ENCODE measurements at regions not wholly inside any gene's neighbourhood (a gene's known extent, or its start where the extent isn't known, plus 50 kb on each side); places are given as distances from the start of the nearest gene placed in this dataset.
A peak's percentile ranks its signal among the peaks of the same experiment; 100 is the strongest.
"Not testable (repeated sequence)": the region's sequence is repeated elsewhere in the genome, so short reads cannot be mapped to it uniquely, and the experiment has no call there.

GRCh38 chr11:25159341-25159740, 662.5 kb downstream of the LUZP2 start:
- peak; percentile 1 for DNase-seq (ENCODE audit: low read depth)

DNA sequence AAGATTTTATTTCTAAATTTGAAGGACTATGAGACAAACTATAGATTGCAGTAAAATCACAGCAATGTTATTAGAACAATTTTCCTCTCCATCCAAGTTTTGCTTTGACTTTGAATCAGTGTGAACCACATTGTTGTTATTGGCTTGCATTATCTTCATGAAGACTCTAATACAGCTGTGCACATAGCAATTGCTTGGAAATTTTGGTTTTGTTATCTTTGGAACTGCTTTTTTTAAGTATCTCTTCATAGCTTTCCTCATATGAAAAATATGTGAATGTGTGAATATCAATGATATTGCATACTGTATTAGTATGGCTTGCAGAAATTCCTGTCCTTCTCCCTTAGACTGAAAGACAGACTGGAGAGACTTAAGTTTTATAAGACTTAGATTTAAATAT, 666.6 kb downstream of the LUZP2 start:
- no peak for DNase-seq (ENCODE audit: low read depth)

- no peak for DNase-seq (ENCODE audit: low read depth)
Measured at GRCh38 chr11:25180187-25180586, 683.3 kb downstream of the LUZP2 start.

DNA sequence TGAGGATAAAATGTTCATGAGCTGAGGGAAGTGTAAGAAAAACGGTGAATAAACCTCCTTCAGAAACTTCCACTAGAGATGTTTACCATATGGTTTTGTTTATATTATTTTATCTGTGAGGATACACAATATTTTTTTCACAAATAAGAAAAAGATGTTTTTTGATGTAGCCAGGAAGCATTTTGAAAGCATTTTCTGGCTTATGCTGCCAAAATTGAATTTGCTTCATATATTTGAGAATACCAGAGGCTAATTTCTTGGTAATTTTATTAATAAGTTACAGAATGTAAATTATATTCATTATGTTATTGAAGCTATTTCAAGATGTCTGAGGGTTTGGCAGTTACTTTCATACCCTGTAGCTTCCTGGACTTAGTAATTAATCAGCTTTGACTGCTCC, 686.6 kb downstream of the LUZP2 start:
- DNase-seq (ENCODE audit: low read depth) = no peak

GRCh38 chr11:25197515-25197914, 700.7 kb downstream of the LUZP2 start:
- DNase-seq (ENCODE audit: low read depth) = no peak

GRCh38 chr11:25198704-25199103, 701.9 kb downstream of the LUZP2 start:
- DNase-seq (ENCODE audit: low read depth) = no peak

GRCh38 chr11:25200925-25201324, 704.1 kb downstream of the LUZP2 start:
- DNase-seq (ENCODE audit: low read depth) = no peak

- DNase-seq (ENCODE audit: low read depth) = no peak
Measured at GRCh38 chr11:25206762-25207161, 709.9 kb downstream of the LUZP2 start.

- DNase-seq (ENCODE audit: low read depth) = peak; percentile 22
Measured at GRCh38 chr11:25211635-25212254, 714.9 kb downstream of the LUZP2 start.

GRCh38 chr11:25214535-25215176, 717.8 kb downstream of the LUZP2 start:
- no peak for DNase-seq (ENCODE audit: low read depth)

DNA sequence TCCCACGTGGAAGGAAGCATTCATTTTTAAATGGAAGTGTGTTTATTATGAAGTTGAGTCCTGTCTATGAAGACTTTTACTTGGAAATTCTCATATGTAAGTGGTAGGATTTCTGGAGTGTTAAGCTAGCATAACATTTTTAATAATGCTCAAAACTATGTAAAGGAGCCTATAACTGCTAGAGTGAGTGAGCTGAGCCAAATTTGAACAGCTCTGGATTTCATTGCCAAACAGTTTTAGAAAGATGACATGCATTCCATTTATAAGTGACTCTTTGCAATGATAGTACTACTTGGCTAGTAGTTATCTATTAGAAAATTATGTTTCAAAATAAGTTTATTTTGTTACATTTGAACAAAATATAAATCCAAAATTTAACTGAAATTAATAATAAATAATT, 721.2 kb downstream of the LUZP2 start:
- no peak for DNase-seq (ENCODE audit: low read depth)

GRCh38 chr11:25225078-25225477, 728.2 kb downstream of the LUZP2 start:
- DNase-seq (ENCODE audit: low read depth) = no peak

DNA sequence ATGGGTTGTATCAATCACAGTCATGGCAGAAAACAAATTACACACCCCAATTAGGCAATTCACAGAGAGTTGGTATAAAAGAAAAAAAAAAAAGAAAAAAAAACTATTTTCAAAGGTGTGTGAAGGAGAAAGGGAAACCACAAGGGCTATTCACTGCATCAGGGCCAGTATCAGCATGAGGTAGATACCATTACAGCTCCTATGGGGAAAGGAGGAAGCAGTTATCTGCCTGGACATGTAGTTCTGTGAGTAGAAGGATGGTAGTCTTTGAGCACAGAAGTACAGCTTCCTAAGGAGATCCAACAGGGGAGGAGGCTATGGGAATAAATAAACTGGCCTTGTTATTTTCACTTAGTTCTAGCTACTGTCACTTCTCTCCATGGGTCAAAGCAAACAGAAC, 746.1 kb downstream of the LUZP2 start:
- DNase-seq (ENCODE audit: low read depth) = no peak

- DNase-seq (ENCODE audit: low read depth) = no peak
Measured at GRCh38 chr11:25244126-25244525, 747.3 kb downstream of the LUZP2 start.

DNA sequence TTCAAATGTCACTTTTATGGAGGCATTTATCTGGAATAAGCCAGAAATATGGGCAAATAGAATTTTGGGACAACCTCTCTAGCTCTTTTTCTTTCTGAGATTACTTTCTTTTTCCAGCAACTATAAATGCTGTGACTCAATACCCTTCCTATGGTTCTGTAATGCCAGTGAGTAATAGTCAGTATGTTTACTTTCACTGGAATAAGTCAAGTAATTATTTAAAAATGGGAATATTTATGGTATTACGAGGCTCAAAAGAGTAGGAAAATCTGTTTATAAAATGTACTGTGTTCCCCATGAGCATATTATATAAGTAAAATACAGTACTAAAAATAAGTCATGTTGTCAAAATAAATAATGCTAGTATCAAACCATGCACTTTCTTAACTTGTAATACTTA, 750.5 kb downstream of the LUZP2 start:
- no peak for DNase-seq (ENCODE audit: low read depth)

- no peak for DNase-seq (ENCODE audit: low read depth)
Measured at GRCh38 chr11:25252854-25253253, 756.0 kb downstream of the LUZP2 start.

GRCh38 chr11:25263861-25264260, 767.0 kb downstream of the LUZP2 start:
- not testable (repeated sequence) for DNase-seq (ENCODE audit: low read depth)

DNA sequence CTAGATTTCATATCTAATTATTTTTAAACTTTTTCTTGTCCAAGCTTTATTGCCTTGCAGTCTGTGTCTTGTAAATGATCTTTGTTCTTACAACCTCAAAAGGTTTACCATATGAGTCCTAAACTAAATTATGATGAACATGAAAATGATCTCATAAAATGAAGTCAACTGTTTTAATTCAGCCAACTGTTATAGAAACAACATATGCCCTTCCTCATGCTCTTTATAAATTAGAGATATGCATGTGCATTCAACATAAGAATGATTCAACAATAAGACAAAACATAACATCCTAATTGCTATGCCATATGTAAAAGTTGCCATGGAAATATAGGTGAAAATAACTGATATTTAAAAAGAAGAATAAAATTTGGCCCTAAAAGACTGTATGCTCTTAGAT, 774.4 kb downstream of the LUZP2 start:
- no peak for DNase-seq (ENCODE audit: low read depth)

GRCh38 chr11:25272214-25272613, 775.4 kb downstream of the LUZP2 start:
- no peak for DNase-seq (ENCODE audit: low read depth)

GRCh38 chr11:25280821-25281220, 784.0 kb downstream of the LUZP2 start:
- not testable (repeated sequence) for DNase-seq (ENCODE audit: low read depth)

- DNase-seq (ENCODE audit: low read depth) = no peak
Measured at GRCh38 chr11:25293166-25293565, 796.3 kb downstream of the LUZP2 start.

DNA sequence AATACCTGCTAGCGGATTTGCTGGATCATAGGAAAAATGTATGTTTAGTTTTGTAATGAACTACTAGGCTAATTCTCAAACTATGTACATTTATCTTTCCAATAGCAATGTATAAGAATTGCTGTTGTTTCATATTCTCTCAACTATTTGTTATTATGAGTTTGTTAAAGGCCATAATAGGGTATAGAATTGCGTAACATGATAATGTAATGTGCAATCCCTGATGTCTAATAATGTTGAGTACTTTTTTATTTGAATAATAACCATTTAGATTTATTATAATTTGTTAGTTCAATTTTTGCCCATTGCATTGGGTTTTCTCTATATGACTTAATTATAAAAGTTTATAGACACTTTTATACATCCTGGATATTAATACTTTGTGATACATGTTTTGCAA, 801.6 kb downstream of the LUZP2 start:
- DNase-seq (ENCODE audit: low read depth) = no peak

- no peak for DNase-seq (ENCODE audit: low read depth)
Measured at GRCh38 chr11:25309818-25310217, 813.0 kb downstream of the LUZP2 start.

GRCh38 chr11:25317216-25317615, 820.4 kb downstream of the LUZP2 start:
- DNase-seq (ENCODE audit: low read depth) = no peak

All from M059J (cell line).